H9 (cell line): ENCODE measurements at regions not wholly inside any gene's neighbourhood (a gene's known extent, or its start where the extent isn't known, plus 50 kb on each side); places are given as distances from the start of the nearest gene placed in this dataset.

Experiments
- DNase-seq: peaks from one replicate; pipeline ENCODE4 v3.0.0-alpha.2; 2017
- H2AFZ ChIP-seq: one replicate; pipeline ENCODE4 v1.6.1; 2013; ENCODE audit warnings: mild to moderate bottlenecking, low read length, control low read depth, moderate library complexity
- H2AK5ac ChIP-seq: 2 replicates; pipeline ENCODE4 v1.6.1; 2013; ENCODE audit warnings: low read length, control low read depth, mixed read lengths; ENCODE audit not compliant: insufficient read length
- H2BK120ac ChIP-seq: one replicate; pipeline ENCODE4 v1.6.1; 2013; ENCODE audit warnings: low read depth, mild to moderate bottlenecking, low read length, control low read depth, inconsistent platforms; ENCODE audit not compliant: poor library complexity, severe bottlenecking
- H2BK12ac ChIP-seq: 2 replicates; pipeline ENCODE4 v1.6.1; 2013; ENCODE audit warnings: low read length, control low read depth, mixed read lengths, low read depth; ENCODE audit not compliant: insufficient read length
- H2BK15ac ChIP-seq: 2 replicates; pipeline ENCODE4 v1.6.1; 2013; ENCODE audit warnings: low read depth, low read length, control low read depth
- H2BK20ac ChIP-seq: one replicate; pipeline ENCODE4 v1.6.1; 2013; ENCODE audit warnings: low read depth, mild to moderate bottlenecking, low read length, control low read depth, inconsistent platforms; ENCODE audit not compliant: poor library complexity, severe bottlenecking
- H2BK5ac ChIP-seq: 2 replicates; pipeline ENCODE4 v1.6.1; 2013; ENCODE audit warnings: low read length, control low read depth, mixed read lengths; ENCODE audit not compliant: insufficient read length
- H3K14ac ChIP-seq: 2 replicates; pipeline ENCODE4 v1.6.1; 2013; ENCODE audit warnings: low read length, control low read depth; ENCODE audit not compliant: insufficient read depth
- H3K18ac ChIP-seq: 2 replicates; pipeline ENCODE4 v1.6.1; 2013; ENCODE audit warnings: low read depth, mild to moderate bottlenecking, mixed read lengths, low read length, control low read depth; ENCODE audit not compliant: insufficient read length
- H3K23ac ChIP-seq: 2 replicates; pipeline ENCODE4 v1.6.1; 2013; ENCODE audit warnings: low read length, control low read depth, mixed read lengths, low read depth; ENCODE audit not compliant: insufficient read length
- H3K23me2 ChIP-seq: 2 replicates; pipeline ENCODE4 v1.6.1; 2013; ENCODE audit warnings: low read depth, mild to moderate bottlenecking, mixed read lengths, low read length, control low read depth; ENCODE audit not compliant: insufficient read length, poor library complexity, severe bottlenecking
- H3K27ac ChIP-seq: 2 replicates; pipeline ENCODE4 v1.5.1; 2013; ENCODE audit warnings: low read length, control low read depth, mixed read lengths, low read depth; ENCODE audit not compliant: insufficient read length
- H3K27me3 ChIP-seq: 2 replicates; pipeline ENCODE4 v1.6.1; 2013; ENCODE audit warnings: low read length, control low read depth, inconsistent platforms; ENCODE audit not compliant: insufficient read depth
- H3K4ac ChIP-seq: 2 replicates; pipeline ENCODE4 v1.6.1; 2013; ENCODE audit warnings: low read depth, mild to moderate bottlenecking, control low read depth, inconsistent platforms, low read length, moderate library complexity
- H3K4me1 ChIP-seq: 2 replicates; pipeline ENCODE4 v1.6.1; 2013; ENCODE audit warnings: low read length, control low read depth, inconsistent platforms; ENCODE audit not compliant: insufficient read depth
- H3K4me2 ChIP-seq: 2 replicates; pipeline ENCODE4 v1.6.1; 2013; ENCODE audit warnings: low read length, control low read depth, mixed read lengths; ENCODE audit not compliant: insufficient read length, insufficient read depth
- H3K56ac ChIP-seq: 2 replicates; pipeline ENCODE4 v1.6.1; 2013; ENCODE audit warnings: low read depth, mild to moderate bottlenecking, mixed read lengths, low read length, control low read depth; ENCODE audit not compliant: insufficient read length
- H3K79me1 ChIP-seq: 2 replicates; pipeline ENCODE4 v1.6.1; 2013; ENCODE audit warnings: low read depth, mild to moderate bottlenecking, moderate library complexity, low read length, control low read depth, inconsistent platforms; ENCODE audit not compliant: insufficient read depth, poor library complexity, severe bottlenecking
- H3K79me2 ChIP-seq: 2 replicates; pipeline ENCODE4 v1.6.1; 2013; ENCODE audit warnings: low read length, control low read depth, inconsistent platforms; ENCODE audit not compliant: insufficient read depth
- H3K9ac ChIP-seq: 2 replicates; pipeline ENCODE4 v1.6.1; 2013; ENCODE audit warnings: low read length, control low read depth, mixed read lengths; ENCODE audit not compliant: insufficient read length; ENCODE audit errors: extremely low read depth
- H3K9me3 ChIP-seq: one replicate; pipeline ENCODE4 v1.6.1; 2013; ENCODE audit warnings: low read depth, low read length, inconsistent platforms; ENCODE audit not compliant: control insufficient read depth
- H3T11ph ChIP-seq: one replicate; pipeline ENCODE4 v1.6.1; 2013; ENCODE audit warnings: mild to moderate bottlenecking, low read length, control low read depth, inconsistent platforms
- H4K20me1 ChIP-seq: one replicate; pipeline ENCODE4 v1.6.1; 2013; ENCODE audit not compliant: control insufficient read depth, insufficient read length, insufficient read depth
- H4K5ac ChIP-seq: 2 replicates; pipeline ENCODE4 v1.6.1; 2013; ENCODE audit warnings: low read depth, mild to moderate bottlenecking, mixed read lengths, low read length, control low read depth; ENCODE audit not compliant: insufficient read length
- H4K8ac ChIP-seq: replicated peaks from 2 replicates; pipeline ENCODE4 v1.6.1; 2013; ENCODE audit warnings: low read length, control low read depth, mixed read lengths, low read depth; ENCODE audit not compliant: insufficient read length
- H4K91ac ChIP-seq: 2 replicates; pipeline ENCODE4 v1.6.1; 2013; ENCODE audit warnings: low read depth, mild to moderate bottlenecking, moderate library complexity, mixed read lengths, low read length, control low read depth; ENCODE audit not compliant: insufficient read length
- H3K27ac Mint-ChIP-seq, 3 experiments: 2 replicates in 2 of 3; 3 replicates in 1 of 3; pipeline ENCODE4 v1.8.0; 2020 to 2021; ENCODE audit warnings: mixed read lengths in 3 of 3, mild to moderate bottlenecking in 1 of 3, moderate library complexity in 1 of 3
- H3K27me3 Mint-ChIP-seq: 2 replicates; pipeline ENCODE4 v1.8.0; 2021; ENCODE audit warnings: low read depth, mild to moderate bottlenecking, moderate library complexity, mixed read lengths
- H3K36me3 Mint-ChIP-seq, 3 experiments: 2 replicates in 2 of 3; 3 replicates in 1 of 3; pipeline ENCODE4 v1.8.0; 2020 to 2021; ENCODE audit warnings: low read depth in 3 of 3, mixed read lengths in 3 of 3; ENCODE audit not compliant: insufficient read depth in 1 of 3
- H3K4me1 Mint-ChIP-seq, 2 experiments: 2 replicates each; pipeline ENCODE4 v1.8.0; 2020; ENCODE audit warnings: mixed read lengths in 2 of 2
- H3K4me3 Mint-ChIP-seq, 2 experiments: 2 replicates in 1 of 2; 3 replicates in 1 of 2; pipeline ENCODE4 v1.8.0; 2020 to 2021; ENCODE audit warnings: mild to moderate bottlenecking in 2 of 2, mixed read lengths in 2 of 2, moderate library complexity in 1 of 2
- H3K9me3 Mint-ChIP-seq, 2 experiments: 2 replicates in 1 of 2; 3 replicates in 1 of 2; pipeline ENCODE4 v1.8.0; 2020; ENCODE audit warnings: mild to moderate bottlenecking in 2 of 2, mixed read lengths in 2 of 2, moderate library complexity in 1 of 2
- WGBS: extraction: QIAGEN DNeasy Blood & Tissue Kit; methylation state at CpG from one replicate; pipeline ENCODE4 v1.1.7; 2013; ENCODE audit warnings: missing lambda C conversion rate, low lambda C conversion rate, mixed read lengths; ENCODE audit not compliant: insufficient read length; ENCODE audit errors: extremely low coverage; 5-methylcytosine and 5-hydroxymethylcytosine counted together
- TF ChIP-seq, protein P1 (sequence below): fragments of 200-600 bp; sonication (generic); conservative IDR thresholded peaks from 3 replicates; pipeline ENCODE4 v1.8.0; 2021; ENCODE audit warnings: antibody characterized with exemption, mild to moderate bottlenecking

DNA sequence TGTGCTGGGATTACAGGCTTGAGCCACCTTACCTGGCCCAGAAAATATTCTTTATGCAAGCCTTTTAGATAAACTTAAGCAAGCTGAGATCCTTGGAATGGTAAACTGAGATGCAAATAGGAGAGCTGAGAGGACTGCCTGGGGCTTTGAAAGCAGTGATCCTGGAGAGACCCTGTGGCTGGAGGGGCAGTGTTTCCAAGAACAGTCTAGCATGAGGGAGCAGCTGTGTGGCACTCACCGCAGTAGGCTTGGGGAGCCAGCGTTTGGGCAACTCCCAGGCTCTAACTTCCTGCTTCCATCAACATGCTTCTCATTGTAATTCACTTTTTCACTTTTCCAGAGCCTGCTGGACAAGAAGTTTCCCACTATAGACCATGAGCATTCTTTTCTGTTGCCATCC, 144.1 kb upstream of the CELF4 start:
- no peak overlapping the region for H2BK20ac ChIP-seq
- no peak overlapping the region for H3K4ac ChIP-seq
- peaks cover 5 to 8% of the 10 kb centered on the region in 2 experiments for H3K4me1 Mint-ChIP-seq
- no peaks in the 10 kb centered on the region for H3K36me3 Mint-ChIP-seq
- no peak overlapping the region for H3K9ac ChIP-seq
- no peaks in the 10 kb centered on the region for H3K27me3 ChIP-seq
- H3K27ac Mint-ChIP-seq, result no peak overlapping the region; a peak in 1 of 7 replicates
- H2BK120ac ChIP-seq, result no peak overlapping the region
- no peak overlapping the region for H2BK15ac ChIP-seq
- no peak overlapping the region for H2BK5ac ChIP-seq
- H3K79me2 ChIP-seq, result no peaks in the 10 kb centered on the region
- H2AFZ ChIP-seq, result no peak overlapping the region
- H4K91ac ChIP-seq, result no peak overlapping the region
- H2BK12ac ChIP-seq, result no peak overlapping the region
- H3K79me1 ChIP-seq, result no peaks in the 10 kb centered on the region
- no peaks in the 10 kb centered on the region for H3K9me3 Mint-ChIP-seq
- TF ChIP-seq, protein P1, sequence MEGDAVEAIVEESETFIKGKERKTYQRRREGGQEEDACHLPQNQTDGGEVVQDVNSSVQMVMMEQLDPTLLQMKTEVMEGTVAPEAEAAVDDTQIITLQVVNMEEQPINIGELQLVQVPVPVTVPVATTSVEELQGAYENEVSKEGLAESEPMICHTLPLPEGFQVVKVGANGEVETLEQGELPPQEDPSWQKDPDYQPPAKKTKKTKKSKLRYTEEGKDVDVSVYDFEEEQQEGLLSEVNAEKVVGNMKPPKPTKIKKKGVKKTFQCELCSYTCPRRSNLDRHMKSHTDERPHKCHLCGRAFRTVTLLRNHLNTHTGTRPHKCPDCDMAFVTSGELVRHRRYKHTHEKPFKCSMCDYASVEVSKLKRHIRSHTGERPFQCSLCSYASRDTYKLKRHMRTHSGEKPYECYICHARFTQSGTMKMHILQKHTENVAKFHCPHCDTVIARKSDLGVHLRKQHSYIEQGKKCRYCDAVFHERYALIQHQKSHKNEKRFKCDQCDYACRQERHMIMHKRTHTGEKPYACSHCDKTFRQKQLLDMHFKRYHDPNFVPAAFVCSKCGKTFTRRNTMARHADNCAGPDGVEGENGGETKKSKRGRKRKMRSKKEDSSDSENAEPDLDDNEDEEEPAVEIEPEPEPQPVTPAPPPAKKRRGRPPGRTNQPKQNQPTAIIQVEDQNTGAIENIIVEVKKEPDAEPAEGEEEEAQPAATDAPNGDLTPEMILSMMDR, result no peak
- no peak overlapping the region for H3K14ac ChIP-seq
- no peaks in the 10 kb centered on the region for H3K9me3 ChIP-seq
- H3K27ac ChIP-seq, result no peak overlapping the region
- H3K18ac ChIP-seq, result no peak overlapping the region
- no peak overlapping the region for H3K56ac ChIP-seq
- H2AK5ac ChIP-seq, result no peak overlapping the region
- H3K23me2 ChIP-seq, result no peaks in the 10 kb centered on the region
- DNase-seq, result no peak
- H3K27me3 Mint-ChIP-seq, result no peaks in the 10 kb centered on the region; the same call in 1 of the 2 replicates
- no peak overlapping the region for H3K4me3 Mint-ChIP-seq
- no peak overlapping the region for H3T11ph ChIP-seq
- no CpG with 5 or more reads among the region's 2 CpGs for WGBS
- no peak overlapping the region for H3K4me2 ChIP-seq
- H3K4me1 ChIP-seq, result no peaks in the 10 kb centered on the region
- H4K20me1 ChIP-seq, result no peaks in the 10 kb centered on the region
- no peak overlapping the region for H4K5ac ChIP-seq
- no peak overlapping the region for H3K23ac ChIP-seq
- no peak overlapping the region for H4K8ac ChIP-seq
